LHCN-M2 (cell line): ENCODE measurements at regions not wholly inside any gene's neighbourhood (a gene's known extent, or its start where the extent isn't known, plus 50 kb on each side); places are given as distances from the start of the nearest gene placed in this dataset.
"Not testable (repeated sequence)": the region's sequence is repeated elsewhere in the genome, so short reads cannot be mapped to it uniquely, and the experiment has no call there.

ENCODE experiments used
- DNase-seq: peaks from one replicate; pipeline ENCODE4 v3.0.0-alpha.2; 2012; ENCODE audit warnings: low read depth

DNA sequence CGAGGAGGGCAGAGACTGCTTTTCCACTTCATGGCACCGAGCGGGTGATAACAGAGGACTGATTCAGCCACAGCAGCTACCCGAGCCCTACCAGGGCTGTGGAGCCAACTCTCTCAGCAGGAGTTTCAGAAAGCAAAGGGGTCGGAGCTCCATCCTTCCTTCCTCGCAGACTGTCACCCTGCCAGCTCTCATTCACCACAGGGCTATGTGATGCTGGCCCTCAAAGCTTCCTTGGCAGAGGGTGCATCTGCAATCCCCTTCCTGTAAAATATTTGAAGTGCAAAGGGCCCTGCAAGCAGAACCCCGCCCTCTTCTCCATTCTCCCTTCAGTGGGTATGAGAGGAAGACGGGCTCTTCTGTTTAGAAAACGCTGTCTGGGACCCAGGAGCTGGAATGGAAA lies 105.3 kb upstream of the LYZL2 start:
- DNase-seq, result no peak

DNA sequence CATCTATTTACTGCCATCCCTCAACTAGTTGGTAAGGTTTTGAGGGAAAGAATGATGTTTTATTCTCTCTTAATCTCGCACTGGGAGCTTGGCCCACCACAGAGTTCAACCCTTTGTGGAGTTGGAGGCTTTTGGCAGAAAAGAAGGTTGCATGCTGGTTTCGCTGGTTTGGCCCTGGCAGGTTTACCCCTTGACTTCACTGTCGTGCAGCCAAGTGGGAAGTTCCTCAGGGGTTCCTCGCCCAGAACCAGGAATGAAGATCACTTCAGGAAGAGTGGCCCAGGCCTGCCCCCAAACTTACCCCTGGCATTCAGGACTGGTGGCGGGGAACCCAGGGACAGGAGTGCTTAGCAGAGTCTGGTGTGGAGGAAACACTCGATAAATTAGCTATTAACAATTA lies 103.1 kb upstream of the LYZL2 start:
- no peak for DNase-seq

GRCh38 chr10:30731963-30732362 lies 102.4 kb upstream of the LYZL2 start:
- no peak for DNase-seq

GRCh38 chr10:30730306-30730705 lies 100.8 kb upstream of the LYZL2 start:
- DNase-seq, result no peak

GRCh38 chr10:30728766-30729165 lies 99.2 kb upstream of the LYZL2 start:
- DNase-seq, result no peak

DNA sequence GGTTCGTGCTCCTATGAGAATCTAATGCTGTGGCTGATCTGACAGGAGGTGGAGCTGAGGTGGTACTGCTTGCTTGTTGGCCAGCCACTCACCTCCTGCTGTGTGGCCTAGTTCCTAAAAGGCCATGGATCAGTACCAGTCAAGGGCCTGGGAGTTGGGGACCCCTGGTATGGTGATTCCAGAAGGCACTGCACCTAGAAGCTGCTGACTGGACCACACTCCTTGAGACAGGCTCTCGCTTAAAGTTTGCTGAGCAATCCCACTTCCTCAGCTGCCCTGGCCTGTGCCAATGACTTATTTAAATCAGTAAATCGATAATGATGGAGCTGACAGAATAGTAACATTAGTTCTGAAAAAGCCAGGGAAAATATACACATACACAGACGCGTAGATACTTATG lies 98.6 kb upstream of the LYZL2 start:
- no peak for DNase-seq

DNA sequence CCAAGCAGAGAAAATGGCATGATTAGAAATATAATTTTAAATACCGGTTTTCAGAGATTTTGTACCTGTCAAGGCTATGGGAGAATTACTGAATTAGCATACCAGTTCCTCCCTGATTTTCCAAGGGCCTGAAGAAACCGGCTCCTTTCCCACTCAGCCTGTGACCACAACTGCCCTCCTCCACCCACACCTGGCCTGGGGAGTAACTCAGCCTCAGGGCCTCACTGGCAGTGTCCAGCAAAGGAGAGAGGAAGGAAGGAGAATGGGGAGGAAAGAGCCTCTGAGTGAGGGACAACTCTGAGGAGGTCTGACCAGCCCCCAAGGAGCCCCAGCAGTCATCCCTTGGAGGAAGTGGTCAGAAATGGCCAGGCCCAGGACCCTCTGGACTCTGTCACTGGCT lies 98.0 kb upstream of the LYZL2 start:
- no peak for DNase-seq

DNA sequence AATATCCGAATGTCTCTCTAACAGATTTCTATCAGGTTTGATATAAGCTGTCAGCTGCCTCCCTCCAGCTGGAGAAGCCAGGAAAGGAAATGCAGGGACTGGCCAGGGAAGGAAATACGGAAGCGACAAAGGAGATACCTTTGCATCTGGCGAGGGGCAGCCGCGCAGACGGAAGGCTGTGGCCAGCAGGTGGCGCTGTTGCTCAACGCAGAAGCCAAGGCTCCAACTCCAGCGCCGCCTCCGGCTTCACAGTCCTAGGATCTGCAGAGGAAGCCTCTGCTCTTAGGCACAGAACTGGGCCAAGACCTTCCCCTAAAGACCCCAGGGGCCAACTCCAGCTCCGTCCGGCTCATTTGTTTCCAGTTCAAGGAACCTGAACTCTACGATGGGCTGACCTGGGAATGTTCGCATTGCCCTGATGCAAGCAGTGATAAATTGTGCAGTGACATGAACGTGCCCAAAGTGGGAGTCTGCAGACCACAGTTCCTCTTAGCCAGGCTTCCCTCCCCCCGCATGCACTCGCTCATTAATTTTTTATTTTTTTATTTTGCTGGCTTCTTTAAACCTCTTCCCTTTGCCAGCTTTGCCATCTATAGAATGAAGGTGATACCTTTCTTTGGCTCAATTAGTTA lies 97.3 kb upstream of the LYZL2 start:
- DNase-seq, result peak; percentile 57

- no peak for DNase-seq
Observed at GRCh38 chr10:30725661-30726060, 96.1 kb upstream of the LYZL2 start.

GRCh38 chr10:30724296-30724695 lies 94.7 kb upstream of the LYZL2 start:
- no peak for DNase-seq

GRCh38 chr10:30722956-30723620 lies 93.5 kb upstream of the LYZL2 start:
- DNase-seq, result no peak

- DNase-seq, result no peak
Observed at GRCh38 chr10:30719832-30720231, 90.3 kb upstream of the LYZL2 start.

- no peak for DNase-seq
Observed at GRCh38 chr10:30709700-30710358, 80.3 kb upstream of the LYZL2 start.

DNA sequence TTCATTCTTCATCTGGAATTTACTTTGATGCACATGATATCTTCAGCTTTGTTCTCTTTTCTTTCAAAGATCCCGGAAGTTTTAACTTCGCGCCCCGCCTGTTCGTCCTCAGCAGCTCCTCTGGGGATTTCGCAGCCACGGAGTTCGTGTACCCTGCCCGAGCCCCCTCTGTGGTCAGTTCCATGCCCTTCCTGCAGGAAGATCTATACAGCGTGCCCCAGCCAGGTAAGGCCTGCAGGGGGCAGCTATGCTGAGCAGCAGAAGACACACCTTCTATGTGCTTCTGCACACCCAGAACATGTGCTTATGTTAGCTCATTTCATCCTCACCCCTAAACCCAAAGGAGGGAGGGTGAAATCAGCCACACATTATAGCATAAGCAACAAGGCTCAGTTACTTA lies 79.7 kb upstream of the LYZL2 start:
- DNase-seq, result no peak

DNA sequence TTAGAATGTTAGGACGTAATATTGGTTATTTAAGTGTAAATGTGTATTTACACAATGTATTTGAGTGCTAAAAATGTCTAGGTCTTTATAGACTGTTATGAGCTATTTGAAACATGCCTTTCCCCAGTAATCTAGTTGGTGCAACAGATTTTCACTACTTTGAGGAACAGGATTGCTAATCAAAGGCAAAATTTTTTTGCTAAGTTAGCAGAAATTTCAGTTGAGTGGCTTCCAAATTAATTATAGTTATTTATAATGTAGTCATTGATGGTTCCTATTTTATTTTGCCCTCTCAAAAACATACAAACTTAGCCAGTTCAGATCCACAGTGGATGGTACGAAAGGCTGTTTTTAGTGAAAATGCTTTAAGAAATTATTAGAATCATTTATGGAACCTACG lies 78.7 kb upstream of the LYZL2 start:
- no peak for DNase-seq

DNA sequence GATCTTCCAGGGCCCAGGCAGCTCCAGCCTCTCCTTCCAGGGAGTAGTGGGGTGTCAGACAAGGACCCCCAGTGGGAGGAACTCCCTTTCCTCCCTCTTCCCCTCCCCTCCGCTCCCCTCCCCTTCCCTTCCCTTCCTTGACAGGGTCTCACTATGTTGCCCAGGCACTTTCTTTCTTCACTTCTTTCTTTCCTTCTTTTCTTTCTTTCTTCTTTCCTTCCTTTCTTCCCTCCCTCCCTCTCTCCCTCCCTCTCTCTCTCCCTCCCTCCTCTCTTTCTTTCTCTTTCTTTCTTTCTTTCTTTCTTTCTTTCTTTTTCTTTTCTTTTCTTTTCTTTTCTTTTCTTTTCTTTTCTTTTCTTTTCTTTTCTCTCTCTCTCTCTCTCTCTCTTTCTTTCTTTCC lies 76.6 kb upstream of the LYZL2 start:
- not testable (repeated sequence) for DNase-seq

DNA sequence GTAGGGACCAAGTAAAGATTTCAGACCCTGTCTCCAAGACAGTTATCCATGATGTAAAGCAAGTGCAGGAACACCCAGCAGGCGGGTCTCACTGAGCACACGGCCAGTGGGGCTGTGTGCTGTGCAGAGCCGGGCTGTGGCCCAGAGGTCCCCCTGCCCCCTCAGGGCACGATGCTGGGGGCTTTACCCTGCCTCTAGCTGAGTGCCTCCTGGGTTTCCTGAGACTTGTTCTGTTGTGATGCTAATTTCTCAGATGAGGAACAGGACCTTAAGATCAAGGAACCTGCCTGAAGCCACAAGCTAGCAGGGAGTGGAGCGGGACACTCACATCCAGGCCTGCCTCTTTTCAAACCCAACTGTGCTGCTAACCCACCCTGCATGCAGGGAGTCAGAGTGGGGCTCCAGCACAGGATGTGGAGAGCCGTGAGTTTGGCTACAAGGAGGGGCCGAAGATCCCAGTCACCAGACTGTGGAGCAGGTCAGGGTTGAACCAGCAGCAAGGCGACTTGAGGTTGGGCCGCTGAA lies 76.1 kb upstream of the LYZL2 start:
- no peak for DNase-seq

GRCh38 chr10:30705101-30705624 lies 75.6 kb upstream of the LYZL2 start:
- DNase-seq, result no peak

DNA sequence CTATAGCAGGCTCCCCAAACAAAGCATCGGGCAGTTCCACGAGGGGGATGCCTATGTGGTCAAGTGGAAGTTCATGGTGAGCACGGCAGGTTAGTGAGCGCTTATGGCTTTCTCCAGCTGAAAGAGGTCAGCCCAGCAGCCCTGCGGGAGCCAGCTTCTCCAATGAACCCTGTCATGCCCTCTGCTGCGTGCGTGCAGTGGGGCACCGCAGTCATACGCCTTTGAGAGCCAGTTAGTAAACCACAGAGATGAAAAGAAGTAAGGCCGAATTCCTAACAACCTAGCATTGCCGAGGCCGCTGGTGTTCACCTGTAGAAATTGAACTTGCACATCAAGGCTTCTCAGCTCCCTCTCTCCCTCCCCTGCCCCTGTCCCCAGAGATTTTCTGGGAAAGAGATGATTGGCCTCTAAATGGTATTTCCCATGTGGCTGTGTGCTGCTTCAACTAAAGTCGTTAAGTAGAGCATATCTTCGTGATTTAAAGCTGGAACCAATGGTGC lies 75.1 kb upstream of the LYZL2 start:
- DNase-seq, result not testable (repeated sequence)

DNA sequence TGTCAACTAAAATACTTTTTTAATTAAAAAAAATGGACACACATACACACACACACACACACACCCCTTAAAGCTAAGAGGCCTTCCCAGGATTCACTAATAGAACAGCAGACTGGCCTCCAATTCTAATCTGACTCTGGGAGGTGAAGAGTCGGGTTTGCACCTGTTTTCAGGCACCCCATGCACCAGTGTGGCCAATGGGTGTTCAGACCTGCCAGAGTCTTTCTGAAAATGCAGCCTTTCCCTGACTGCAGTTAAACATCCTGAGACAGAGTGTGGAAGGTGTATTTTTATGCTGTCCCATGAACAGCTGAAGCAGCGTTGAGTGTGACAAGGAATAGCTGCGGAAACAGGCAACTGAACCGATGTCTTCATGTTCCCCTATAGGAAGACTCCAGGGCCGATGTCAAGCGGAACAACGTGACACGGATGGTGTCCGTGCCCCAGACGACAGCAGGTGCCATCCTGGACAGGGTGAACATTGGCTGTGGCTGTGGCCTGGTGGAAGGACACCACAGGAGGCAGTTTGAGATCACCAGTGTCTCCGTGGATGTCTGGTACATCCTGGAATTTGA lies 74.6 kb upstream of the LYZL2 start:
- DNase-seq, result no peak

DNA sequence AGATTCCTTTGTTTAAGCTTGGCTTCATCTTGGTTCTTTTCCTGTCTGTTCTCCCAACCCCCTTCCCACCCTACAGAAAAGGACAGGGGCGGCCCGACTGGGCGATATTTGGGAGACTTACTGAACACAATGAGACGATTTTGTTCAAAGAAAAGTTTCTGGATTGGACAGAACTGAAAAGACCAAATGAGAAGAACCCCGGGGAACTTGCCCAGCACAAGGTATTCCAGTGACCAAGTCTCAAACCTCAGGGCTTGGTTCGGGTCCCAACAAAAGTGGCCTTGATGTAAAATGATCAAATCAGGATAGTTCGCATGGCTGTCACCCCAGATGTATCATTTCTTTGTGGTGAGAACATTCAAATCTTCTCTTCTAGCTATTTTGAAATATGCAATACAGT lies 73.9 kb upstream of the LYZL2 start:
- not testable (repeated sequence) for DNase-seq

DNA sequence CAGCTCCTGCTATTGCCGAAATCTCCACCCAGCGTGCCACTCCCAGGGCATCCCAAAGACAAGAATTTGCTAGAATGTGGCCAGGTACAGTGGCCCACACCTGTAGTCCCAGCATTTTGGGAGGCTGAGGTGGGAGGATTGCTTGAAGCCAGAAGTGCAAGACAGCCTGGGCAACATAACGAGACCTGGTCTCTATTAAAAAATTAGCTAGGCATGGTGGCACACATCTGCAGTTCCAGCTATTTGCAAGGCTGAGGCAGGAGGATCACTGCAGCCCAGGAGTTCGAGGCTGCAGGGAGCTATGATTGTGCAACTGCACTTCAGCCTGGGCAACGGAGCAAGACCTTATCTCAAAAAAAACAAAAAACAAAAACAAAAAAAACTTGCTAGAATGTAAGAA lies 73.3 kb upstream of the LYZL2 start:
- no peak for DNase-seq
